Mucosa of descending colon (tissue), 3 donors: ENCODE measurements at regions not wholly inside any gene's neighbourhood (a gene's known extent, or its start where the extent isn't known, plus 50 kb on each side); places are given as distances from the start of the nearest gene placed in this dataset.

Source experiments
- ATAC-seq: fragments of 200-7000 bp; cut with Tn5 transposase; one replicate; pipeline ENCODE4 v1.9.1; 2020; ENCODE audit warnings: mild to moderate bottlenecking, moderate library complexity
- DNase-seq, 3 donors: peaks; one replicate each; pipeline ENCODE4 v3.0.0-alpha.2; 2020
- H3K36me3 ChIP-seq: fragments of 200-600 bp; one replicate; pipeline ENCODE4 v1.8.0; 2021; ENCODE audit warnings: low read depth, mild to moderate bottlenecking
- H3K4me1 ChIP-seq: fragments of 200-600 bp; one replicate; pipeline ENCODE4 v1.8.0; 2021; ENCODE audit warnings: low read depth, mild to moderate bottlenecking
- H3K4me3 ChIP-seq: fragments of 200-600 bp; one replicate; pipeline ENCODE4 v1.8.0; 2021; ENCODE audit warnings: mild to moderate bottlenecking
- H3K9me3 ChIP-seq: fragments of 200-600 bp; one replicate; pipeline ENCODE4 v1.8.0; 2021; ENCODE audit warnings: mild to moderate bottlenecking
- intact Hi-C, 2 donors: fragments of 100-400 bp; cut with DNase I in 1 of 2; cut with micrococcal nuclease in 1 of 2; formaldehyde crosslinking; loops; one replicate each; pipeline versions ENCODE4 v1.11.0 to v1.11.1; 2022; cut with DNase I, micrococcal nuclease
- TF ChIP-seq, protein P1 (sequence below): fragments of 200-600 bp; IDR thresholded peaks from one replicate; pipeline ENCODE4 v1.8.0; 2022; ENCODE audit warnings: antibody characterized with exemption, mild to moderate bottlenecking
- donor health status: DM: no; HTN: no; CAD: no; lungs with moderate emphysema.
- donor health status: DM: no; HTN: no; CAD: no.
- donor health status: DM: no; HTN: yes; CAD: no.

DNA sequence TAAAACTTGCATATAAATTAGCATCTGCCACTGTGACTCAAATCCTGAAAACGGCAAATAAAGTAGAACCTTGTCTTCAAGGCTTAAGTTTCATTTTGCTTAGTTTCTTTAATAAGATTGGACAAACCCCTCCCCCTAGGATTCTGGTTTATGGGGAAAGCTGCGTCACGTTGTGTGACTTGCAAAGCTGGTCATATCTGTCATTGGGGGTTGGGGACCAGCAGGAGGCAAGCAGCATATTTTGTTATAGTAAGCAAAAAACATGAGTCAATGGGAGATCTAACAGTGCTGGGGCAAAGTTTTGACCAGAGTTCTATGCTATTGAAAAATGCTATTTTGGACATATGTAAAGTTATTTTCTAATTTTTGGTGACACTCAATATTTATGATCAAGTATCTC lies 407.3 kb downstream of the PCDH18 start:
- Histone ChIP-seq H3K9me3 (no peaks in the 10 kb centered on the region), H3K36me3 (no peaks in the 10 kb centered on the region), H3K4me3 (no peak overlapping the region), H3K4me1 (no peaks in the 10 kb centered on the region)
- TF ChIP-seq, protein P1, sequence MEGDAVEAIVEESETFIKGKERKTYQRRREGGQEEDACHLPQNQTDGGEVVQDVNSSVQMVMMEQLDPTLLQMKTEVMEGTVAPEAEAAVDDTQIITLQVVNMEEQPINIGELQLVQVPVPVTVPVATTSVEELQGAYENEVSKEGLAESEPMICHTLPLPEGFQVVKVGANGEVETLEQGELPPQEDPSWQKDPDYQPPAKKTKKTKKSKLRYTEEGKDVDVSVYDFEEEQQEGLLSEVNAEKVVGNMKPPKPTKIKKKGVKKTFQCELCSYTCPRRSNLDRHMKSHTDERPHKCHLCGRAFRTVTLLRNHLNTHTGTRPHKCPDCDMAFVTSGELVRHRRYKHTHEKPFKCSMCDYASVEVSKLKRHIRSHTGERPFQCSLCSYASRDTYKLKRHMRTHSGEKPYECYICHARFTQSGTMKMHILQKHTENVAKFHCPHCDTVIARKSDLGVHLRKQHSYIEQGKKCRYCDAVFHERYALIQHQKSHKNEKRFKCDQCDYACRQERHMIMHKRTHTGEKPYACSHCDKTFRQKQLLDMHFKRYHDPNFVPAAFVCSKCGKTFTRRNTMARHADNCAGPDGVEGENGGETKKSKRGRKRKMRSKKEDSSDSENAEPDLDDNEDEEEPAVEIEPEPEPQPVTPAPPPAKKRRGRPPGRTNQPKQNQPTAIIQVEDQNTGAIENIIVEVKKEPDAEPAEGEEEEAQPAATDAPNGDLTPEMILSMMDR: no peak
- ATAC-seq (no peak), DNase-seq (peak in 1 of 3 donors; percentile 7)
- intact Hi-C loops: no loop called here

DNA sequence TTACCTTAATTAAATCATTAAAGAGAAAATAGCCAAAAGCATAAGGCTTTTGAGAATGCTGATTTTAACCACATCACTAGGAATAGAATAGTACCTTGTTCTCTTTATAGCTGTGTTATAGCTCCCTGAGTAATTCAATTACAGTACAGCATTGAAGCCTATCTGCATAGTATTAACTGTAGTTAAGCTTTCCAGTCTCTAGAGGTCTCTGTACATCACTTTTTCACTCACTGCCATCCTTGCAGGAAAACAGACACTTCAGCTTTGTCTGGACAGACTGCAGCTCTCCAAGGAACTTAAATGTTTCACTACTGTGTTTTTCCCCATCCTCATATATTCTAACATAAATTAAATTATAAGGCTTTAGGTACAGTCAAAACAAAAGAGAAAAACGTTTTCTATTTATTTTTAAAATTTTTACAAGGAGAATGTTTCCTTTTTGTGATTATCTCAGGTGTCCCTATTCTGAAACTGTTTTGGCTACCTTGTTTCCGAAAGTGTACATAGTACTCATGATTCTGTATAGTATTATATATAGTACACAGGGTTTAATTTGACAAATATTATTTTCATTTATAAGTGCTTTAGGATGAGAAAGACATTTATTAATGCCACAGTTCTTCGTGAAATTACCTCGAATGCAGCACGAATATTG lies 407.9 kb downstream of the PCDH18 start:
- Histone ChIP-seq H3K4me3 (no peak overlapping the region), H3K4me1 (no peaks in the 10 kb centered on the region), H3K9me3 (no peaks in the 10 kb centered on the region), H3K36me3 (no peaks in the 10 kb centered on the region)
- intact Hi-C loops: no loop called here
- ATAC-seq (peak; percentile 72), DNase-seq (peak in 1 of 3 donors; percentile 3)
- TF ChIP-seq, protein P1: no peak

DNA sequence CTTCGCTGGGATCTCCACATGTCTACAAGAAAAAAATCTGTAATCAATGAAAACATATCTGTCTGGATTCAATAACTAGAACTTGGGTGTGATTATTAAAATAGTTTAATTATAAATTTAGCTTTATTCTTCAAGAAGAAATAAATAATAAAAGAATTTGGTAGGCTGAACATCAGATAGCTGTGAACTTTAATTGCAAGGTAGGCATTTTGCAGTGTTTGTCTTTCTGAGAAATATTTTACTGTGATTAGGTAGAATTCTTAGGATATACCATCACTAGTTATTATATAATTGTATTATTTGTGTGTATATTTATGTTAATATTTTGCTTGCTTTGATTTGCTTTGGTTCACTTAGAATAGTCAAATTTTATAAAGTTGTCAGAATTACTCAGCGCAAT lies 409.4 kb downstream of the PCDH18 start:
- TF ChIP-seq, protein P1: no peak
- intact Hi-C loops: no loop called here

DNA sequence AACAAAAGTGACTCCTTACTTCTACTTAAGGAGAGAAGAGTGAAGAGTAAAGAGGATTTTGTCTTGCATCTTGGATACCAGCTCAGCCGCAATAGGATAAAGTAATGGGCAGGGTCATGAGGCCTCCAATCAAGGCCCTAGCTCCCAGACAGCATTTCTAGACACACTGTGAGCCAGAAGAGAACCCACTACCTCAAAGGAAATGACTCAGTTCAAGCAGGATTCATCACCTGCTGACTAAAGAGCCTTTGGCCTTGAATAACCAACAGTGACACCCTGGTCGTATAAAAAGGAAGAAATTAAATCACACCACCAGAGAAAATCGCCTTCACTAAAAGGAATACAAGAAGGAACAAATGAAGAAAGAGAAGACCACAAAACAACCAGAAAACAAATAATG lies 416.1 kb downstream of the PCDH18 start:
- no peak for DNase-seq
- TF ChIP-seq, protein P1: no peak
- Histone ChIP-seq H3K4me3 (no peak overlapping the region), H3K4me1 (no peaks in the 10 kb centered on the region), H3K36me3 (no peaks in the 10 kb centered on the region), H3K9me3 (no peaks in the 10 kb centered on the region)
- intact Hi-C loops: no loop called here
- no peak for ATAC-seq

More for the DNA sequence above, 409.4 kb downstream of the PCDH18 start:
- no peak overlapping the region for H3K4me3 ChIP-seq
- no peaks in the 10 kb centered on the region for H3K36me3 ChIP-seq
- no peak for DNase-seq
- H3K4me1 ChIP-seq: no peaks in the 10 kb centered on the region
- no peak for ATAC-seq
- H3K9me3 ChIP-seq: no peaks in the 10 kb centered on the region

DNA sequence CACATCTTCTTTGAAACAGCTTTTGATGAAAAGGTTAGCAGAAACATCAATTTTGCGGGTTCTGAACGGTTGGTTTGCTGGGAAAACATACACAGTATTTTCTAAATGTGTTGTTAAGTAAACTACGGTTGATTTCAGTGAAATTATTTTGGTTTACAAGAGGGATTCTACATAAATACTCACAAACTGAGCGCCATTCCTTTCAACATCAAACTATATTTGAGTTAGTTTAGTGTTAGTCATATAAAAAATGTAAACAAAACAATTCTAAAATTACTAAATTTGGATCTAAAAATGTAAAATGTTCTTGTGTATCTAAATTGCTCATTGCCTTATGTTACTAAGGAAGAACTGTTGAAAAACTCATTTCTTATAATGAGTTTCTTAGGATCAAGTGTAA lies 425.6 kb downstream of the PCDH18 start:
- Histone ChIP-seq H3K9me3 (no peaks in the 10 kb centered on the region), H3K36me3 (no peaks in the 10 kb centered on the region), H3K4me3 (no peak overlapping the region), H3K4me1 (no peaks in the 10 kb centered on the region)
- ATAC-seq (no peak), DNase-seq (no peak)
- TF ChIP-seq, protein P1: no peak
- intact Hi-C loops: no loop called here

DNA sequence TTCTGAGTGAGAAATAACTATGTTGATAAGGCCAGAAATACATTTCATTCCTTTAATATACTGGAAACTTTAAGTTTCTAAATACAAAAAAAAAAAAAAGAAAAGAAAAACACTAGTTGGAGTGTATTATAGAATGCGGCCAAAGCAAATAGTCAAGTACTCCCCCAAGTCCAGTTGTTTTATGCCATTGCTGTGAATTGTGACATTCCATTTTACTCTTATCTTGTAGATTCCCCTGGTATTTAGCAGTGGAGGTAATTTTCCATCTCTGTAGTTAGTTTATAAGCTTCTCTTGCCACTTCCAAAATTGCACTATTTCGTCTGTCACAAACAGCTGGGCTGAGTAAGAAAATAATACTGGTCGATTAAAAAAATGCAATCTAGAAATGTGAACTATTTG lies 426.0 kb downstream of the PCDH18 start:
- no peaks in the 10 kb centered on the region for H3K9me3 ChIP-seq
- DNase-seq: no peak
- intact Hi-C loops: no loop called here
- TF ChIP-seq, protein P1: no peak
- no peak overlapping the region for H3K4me3 ChIP-seq
- H3K36me3 ChIP-seq: no peaks in the 10 kb centered on the region
- H3K4me1 ChIP-seq: no peaks in the 10 kb centered on the region
- no peak for ATAC-seq
